Loucy (cell line): ENCODE measurements at regions not wholly inside any gene's neighbourhood (a gene's known extent, or its start where the extent isn't known, plus 50 kb on each side); places are given as distances from the start of the nearest gene placed in this dataset.
"Not testable (repeated sequence)": the region's sequence is repeated elsewhere in the genome, so short reads cannot be mapped to it uniquely, and the experiment has no call there.

Experiments
- H2AFZ ChIP-seq: fragments of 200-600 bp; sonication (generic); 2 replicates; pipeline ENCODE4 v1.6.0; 2016; ENCODE audit warnings: antibody characterized with exemption, mild to moderate bottlenecking, low read length, moderate library complexity
- H3F3A ChIP-seq: fragments of 200-600 bp; 2 replicates; pipeline ENCODE4 v1.6.0; 2016; ENCODE audit warnings: antibody characterized with exemption, low read depth, mild to moderate bottlenecking
- H3K27me3 ChIP-seq: fragments of 200-600 bp; sonication (generic); 2 replicates; pipeline ENCODE4 v1.6.1; 2014; ENCODE audit warnings: low read length, mild to moderate bottlenecking; ENCODE audit not compliant: insufficient read depth, poor library complexity, severe bottlenecking
- H3K36me3 ChIP-seq: fragments of 200-600 bp; sonication (generic); 2 replicates; pipeline ENCODE4 v1.6.1; 2016; ENCODE audit warnings: low read length; ENCODE audit not compliant: insufficient read depth
- H3K4me1 ChIP-seq: fragments of 200-600 bp; sonication (generic); 2 replicates; pipeline ENCODE4 v1.5.1; 2014; ENCODE audit warnings: low read length, mild to moderate bottlenecking; ENCODE audit not compliant: insufficient read depth, poor library complexity, severe bottlenecking
- H3K4me2 ChIP-seq: fragments of 200-600 bp; sonication (generic); 2 replicates; pipeline ENCODE4 v1.6.0; 2014; ENCODE audit warnings: antibody characterized with exemption, low read length, low read depth, mild to moderate bottlenecking; ENCODE audit not compliant: poor library complexity, severe bottlenecking
- H3K4me3 ChIP-seq: fragments of 200-600 bp; sonication (generic); 2 replicates; pipeline ENCODE4 v1.5.1; 2014; ENCODE audit warnings: low read length, mild to moderate bottlenecking, mixed read lengths; ENCODE audit not compliant: poor library complexity, severe bottlenecking
- H3K79me2 ChIP-seq: fragments of 200-600 bp; sonication (generic); 2 replicates; pipeline ENCODE4 v1.6.1; 2014; ENCODE audit warnings: low read length; ENCODE audit not compliant: insufficient read depth
- H3K9ac ChIP-seq: fragments of 200-600 bp; sonication (generic); 2 replicates; pipeline ENCODE4 v1.6.0; 2014; ENCODE audit warnings: mild to moderate bottlenecking, low read depth, low read length, moderate library complexity; ENCODE audit not compliant: poor library complexity, severe bottlenecking
- H3K9me2 ChIP-seq: fragments of 200-600 bp; sonication (generic); replicated peaks from 2 replicates; pipeline ENCODE4 v1.6.1; 2016; ENCODE audit warnings: low read depth, low read length, mixed read lengths
- H3K9me3 ChIP-seq: fragments of 200-600 bp; sonication (generic); 2 replicates; pipeline ENCODE4 v1.6.1; 2014; ENCODE audit warnings: mild to moderate bottlenecking, antibody characterized with exemption, low read length, low read depth; ENCODE audit not compliant: insufficient read depth
- H4K20me1 ChIP-seq: fragments of 200-600 bp; sonication (generic); 2 replicates; pipeline ENCODE4 v1.6.0; 2014; ENCODE audit warnings: antibody characterized with exemption, low read length, mild to moderate bottlenecking; ENCODE audit not compliant: insufficient read depth, poor library complexity, severe bottlenecking
- EZH2phosphoT487 ChIP-seq: fragments of 200-600 bp; IDR thresholded peaks from 2 replicates; pipeline ENCODE4 v1.6.1; 2018; ENCODE audit warnings: antibody characterized with exemption, mild to moderate bottlenecking, moderate library complexity, borderline replicate concordance
- TF ChIP-seq, protein P1 (sequence below): fragments of 200-600 bp; sonication (generic); conservative IDR thresholded peaks from 2 replicates; pipeline ENCODE4 v1.5.1; 2014; ENCODE audit warnings: mild to moderate bottlenecking, antibody characterized with exemption, low read length

DNA sequence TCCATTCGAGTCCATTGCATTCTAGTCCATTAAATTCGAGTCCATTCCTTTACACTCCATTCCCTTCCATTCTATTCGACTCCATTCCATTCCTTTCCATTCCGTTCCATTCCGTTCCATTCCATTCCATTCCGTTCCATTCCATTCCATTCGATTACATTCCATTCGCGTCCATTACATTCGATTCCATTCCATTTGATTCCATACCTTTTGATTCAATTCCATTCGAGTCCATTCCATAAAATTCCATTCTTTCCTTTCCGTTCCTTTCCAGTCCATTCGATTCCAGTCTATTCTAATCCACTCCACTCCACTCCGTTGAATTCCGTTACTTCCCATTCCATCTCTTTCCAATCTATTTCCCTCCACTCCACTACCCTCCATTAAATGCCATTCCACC lies 2579.2 kb upstream of the TPTE start:
- H3K4me3 ChIP-seq, H4K20me1 ChIP-seq, H3F3A ChIP-seq, H3K9ac ChIP-seq, H3K27me3 ChIP-seq, H3K9me2 ChIP-seq, H3K4me2 ChIP-seq, H2AFZ ChIP-seq, H3K36me3 ChIP-seq, H3K4me1 ChIP-seq, H3K79me2 ChIP-seq: not testable (repeated sequence)
- peaks cover 91% of the 10 kb centered on the region for H3K9me3 ChIP-seq

DNA sequence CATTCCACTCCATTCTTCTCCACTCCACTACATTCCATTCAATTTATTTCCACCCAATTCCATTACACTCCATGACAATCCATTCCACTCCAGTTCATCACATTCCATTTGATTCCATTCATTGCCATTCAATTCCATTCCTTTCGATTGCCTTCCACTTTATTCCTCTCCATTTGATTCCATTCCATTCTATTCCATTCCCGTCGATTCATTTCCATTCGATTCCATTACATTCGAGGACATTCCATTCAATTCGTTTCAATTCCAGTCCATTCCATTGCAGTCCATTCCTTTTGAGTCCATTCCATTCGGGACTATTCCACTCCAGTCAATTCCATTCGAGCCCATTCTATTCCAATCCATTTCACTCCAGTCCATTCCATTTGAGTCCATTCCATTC lies 2577.8 kb upstream of the TPTE start:
- H3K36me3 ChIP-seq, H3K9ac ChIP-seq, H2AFZ ChIP-seq, H3K27me3 ChIP-seq, H3K4me3 ChIP-seq, H3K79me2 ChIP-seq, H3F3A ChIP-seq, H4K20me1 ChIP-seq, H3K4me1 ChIP-seq, H3K4me2 ChIP-seq, H3K9me2 ChIP-seq: not testable (repeated sequence)
- H3K9me3 ChIP-seq = peaks cover 88% of the 10 kb centered on the region

DNA sequence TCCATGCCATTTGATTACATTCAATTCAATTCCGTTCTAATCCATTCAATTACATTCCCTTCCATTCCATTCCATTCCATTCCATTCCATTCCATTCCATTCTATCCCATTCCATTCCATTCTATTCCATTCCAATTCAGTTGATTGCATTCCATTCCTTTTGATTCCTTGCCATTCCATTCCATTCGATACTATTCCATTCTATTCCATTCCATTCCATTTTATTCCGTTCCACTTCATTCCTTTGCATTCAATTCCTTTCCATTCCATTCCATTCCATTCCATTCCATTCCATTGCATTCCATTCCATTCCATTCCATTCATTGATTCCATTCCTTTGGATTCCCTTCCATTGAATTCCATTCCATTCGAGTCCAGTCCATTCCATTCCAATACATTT lies 2574.0 kb upstream of the TPTE start:
- Histone ChIP-seq H3K36me3 (no peaks in the 10 kb centered on the region), H3K79me2 (no peaks in the 10 kb centered on the region), H4K20me1 (no peaks in the 10 kb centered on the region), H3K4me1 (no peaks in the 10 kb centered on the region), H3F3A (no peaks in the 10 kb centered on the region), H2AFZ (no peak overlapping the region), H3K9me2 (no peaks in the 10 kb centered on the region), H3K4me3 (no peak overlapping the region), H3K9me3 (peaks cover 93% of the 10 kb centered on the region), H3K27me3 (no peaks in the 10 kb centered on the region), H3K9ac (no peak overlapping the region), H3K4me2 (no peak overlapping the region)
- TF ChIP-seq, protein P1, sequence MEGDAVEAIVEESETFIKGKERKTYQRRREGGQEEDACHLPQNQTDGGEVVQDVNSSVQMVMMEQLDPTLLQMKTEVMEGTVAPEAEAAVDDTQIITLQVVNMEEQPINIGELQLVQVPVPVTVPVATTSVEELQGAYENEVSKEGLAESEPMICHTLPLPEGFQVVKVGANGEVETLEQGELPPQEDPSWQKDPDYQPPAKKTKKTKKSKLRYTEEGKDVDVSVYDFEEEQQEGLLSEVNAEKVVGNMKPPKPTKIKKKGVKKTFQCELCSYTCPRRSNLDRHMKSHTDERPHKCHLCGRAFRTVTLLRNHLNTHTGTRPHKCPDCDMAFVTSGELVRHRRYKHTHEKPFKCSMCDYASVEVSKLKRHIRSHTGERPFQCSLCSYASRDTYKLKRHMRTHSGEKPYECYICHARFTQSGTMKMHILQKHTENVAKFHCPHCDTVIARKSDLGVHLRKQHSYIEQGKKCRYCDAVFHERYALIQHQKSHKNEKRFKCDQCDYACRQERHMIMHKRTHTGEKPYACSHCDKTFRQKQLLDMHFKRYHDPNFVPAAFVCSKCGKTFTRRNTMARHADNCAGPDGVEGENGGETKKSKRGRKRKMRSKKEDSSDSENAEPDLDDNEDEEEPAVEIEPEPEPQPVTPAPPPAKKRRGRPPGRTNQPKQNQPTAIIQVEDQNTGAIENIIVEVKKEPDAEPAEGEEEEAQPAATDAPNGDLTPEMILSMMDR = no peak
- no peak for TF ChIP-seq EZH2phosphoT487

DNA sequence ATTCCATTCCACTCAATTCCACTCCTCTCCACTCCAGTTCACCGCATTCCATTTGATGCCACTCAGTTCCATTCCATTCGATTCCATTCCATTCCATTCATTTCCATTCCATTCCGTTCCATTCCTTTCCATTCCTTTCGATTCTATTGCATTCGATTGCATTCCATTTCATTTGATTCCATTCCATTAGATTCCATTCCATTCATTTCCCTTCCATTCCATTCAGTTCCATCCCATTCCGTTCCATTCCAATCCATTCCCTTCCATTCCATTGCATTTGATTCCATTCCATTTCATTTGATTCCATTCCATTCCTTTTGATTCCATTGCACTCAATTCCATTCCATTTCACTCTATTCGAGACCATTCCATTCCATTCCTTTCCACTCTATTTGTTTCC lies 2572.7 kb upstream of the TPTE start:
- not testable (repeated sequence) for H3F3A ChIP-seq, H3K4me3 ChIP-seq, H3K9me2 ChIP-seq, H3K4me2 ChIP-seq, H4K20me1 ChIP-seq, H3K79me2 ChIP-seq, H3K36me3 ChIP-seq, H3K4me1 ChIP-seq, H2AFZ ChIP-seq, H3K27me3 ChIP-seq, H3K9ac ChIP-seq
- peaks cover 93% of the 10 kb centered on the region for H3K9me3 ChIP-seq

DNA sequence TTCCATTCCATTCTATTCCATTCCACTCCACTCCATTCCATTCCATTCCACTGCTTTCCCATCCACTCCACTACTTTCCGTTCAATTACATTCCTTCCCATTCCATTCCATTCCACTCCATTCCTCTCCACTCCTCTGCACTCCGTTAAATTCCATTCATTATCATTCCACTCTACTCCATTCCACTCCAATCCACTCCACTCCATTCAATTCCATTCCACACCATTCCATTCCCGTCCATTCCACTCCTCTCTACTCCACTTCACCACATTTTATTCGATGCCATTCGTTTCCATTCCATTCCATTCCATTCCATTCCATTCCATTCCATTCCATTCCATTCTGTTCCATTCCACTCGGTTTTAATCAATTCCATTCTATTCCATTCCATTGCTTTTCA lies 2571.5 kb upstream of the TPTE start:
- H3K9ac ChIP-seq, H3K36me3 ChIP-seq, H2AFZ ChIP-seq, H3K9me2 ChIP-seq, H3K4me2 ChIP-seq, H3F3A ChIP-seq, H3K79me2 ChIP-seq, H4K20me1 ChIP-seq, H3K27me3 ChIP-seq, H3K4me3 ChIP-seq, H3K4me1 ChIP-seq: not testable (repeated sequence)
- peaks cover 91% of the 10 kb centered on the region for H3K9me3 ChIP-seq
